ENCODE measurements at regions not wholly inside any gene's neighbourhood (a gene's known extent, or its start where the extent isn't known, plus 50 kb on each side); places are given as distances from the start of the nearest gene placed in this dataset.

DNA sequence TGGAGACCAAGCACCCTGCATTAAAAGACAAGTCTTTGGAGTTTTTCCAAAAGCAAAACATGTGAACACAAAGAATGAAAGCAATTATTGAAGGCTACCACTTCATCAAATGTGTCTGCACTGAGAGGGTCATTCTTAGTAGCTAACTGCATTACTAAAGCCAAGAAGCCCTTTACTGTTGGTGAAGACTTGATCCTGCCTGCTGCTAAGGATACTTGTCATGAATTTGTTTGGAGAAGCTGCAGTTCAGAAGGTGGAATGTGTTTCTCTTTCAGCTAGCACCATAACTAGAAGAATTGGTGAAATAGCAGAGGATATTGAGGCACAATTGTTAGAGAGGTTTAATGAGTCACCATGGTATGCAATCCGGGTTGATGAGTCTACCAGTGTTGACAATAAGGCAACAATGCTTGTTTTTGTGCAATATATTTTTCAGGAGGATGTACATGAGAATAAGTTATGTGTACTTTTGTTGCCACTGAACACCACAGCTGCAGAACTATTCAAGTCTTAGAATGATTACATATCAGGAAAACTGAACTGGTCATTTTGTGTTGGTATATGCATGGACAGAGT, 457.3 kb upstream of the ISX start:
- no peak for TF ChIP-seq POLR2A (IDR thresholded peaks at IDR 0.05)
- TF ChIP-seq, protein P1, sequence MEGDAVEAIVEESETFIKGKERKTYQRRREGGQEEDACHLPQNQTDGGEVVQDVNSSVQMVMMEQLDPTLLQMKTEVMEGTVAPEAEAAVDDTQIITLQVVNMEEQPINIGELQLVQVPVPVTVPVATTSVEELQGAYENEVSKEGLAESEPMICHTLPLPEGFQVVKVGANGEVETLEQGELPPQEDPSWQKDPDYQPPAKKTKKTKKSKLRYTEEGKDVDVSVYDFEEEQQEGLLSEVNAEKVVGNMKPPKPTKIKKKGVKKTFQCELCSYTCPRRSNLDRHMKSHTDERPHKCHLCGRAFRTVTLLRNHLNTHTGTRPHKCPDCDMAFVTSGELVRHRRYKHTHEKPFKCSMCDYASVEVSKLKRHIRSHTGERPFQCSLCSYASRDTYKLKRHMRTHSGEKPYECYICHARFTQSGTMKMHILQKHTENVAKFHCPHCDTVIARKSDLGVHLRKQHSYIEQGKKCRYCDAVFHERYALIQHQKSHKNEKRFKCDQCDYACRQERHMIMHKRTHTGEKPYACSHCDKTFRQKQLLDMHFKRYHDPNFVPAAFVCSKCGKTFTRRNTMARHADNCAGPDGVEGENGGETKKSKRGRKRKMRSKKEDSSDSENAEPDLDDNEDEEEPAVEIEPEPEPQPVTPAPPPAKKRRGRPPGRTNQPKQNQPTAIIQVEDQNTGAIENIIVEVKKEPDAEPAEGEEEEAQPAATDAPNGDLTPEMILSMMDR (IDR thresholded peaks at IDR 0.05): no peak

All from upper lobe of left lung (tissue), 4 donors.